ENCODE measurements at regions not wholly inside any gene's neighbourhood (a gene's known extent, or its start where the extent isn't known, plus 50 kb on each side); places are given as distances from the start of the nearest gene placed in this dataset.

DNA sequence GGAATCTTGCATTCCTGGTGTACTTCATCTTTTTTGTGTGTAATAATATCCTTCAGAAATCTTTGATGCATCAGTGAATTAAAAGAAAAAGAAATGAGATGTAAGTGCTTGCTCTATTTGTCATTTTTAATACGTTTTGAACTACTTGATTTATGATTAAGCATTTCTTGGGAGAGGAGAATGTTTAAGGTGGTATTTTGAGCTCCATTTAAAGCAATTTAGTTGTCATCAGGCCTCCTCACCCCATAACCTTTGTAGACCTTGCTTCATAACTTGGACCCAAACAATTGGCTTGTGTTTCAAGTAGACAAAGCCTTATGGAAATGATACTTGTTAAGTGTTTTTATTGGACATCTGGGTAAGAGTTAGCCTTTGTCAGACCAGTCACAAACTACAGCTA lies 87.1 kb upstream of the VEPH1 start:
- TF ChIP-seq, protein P1, sequence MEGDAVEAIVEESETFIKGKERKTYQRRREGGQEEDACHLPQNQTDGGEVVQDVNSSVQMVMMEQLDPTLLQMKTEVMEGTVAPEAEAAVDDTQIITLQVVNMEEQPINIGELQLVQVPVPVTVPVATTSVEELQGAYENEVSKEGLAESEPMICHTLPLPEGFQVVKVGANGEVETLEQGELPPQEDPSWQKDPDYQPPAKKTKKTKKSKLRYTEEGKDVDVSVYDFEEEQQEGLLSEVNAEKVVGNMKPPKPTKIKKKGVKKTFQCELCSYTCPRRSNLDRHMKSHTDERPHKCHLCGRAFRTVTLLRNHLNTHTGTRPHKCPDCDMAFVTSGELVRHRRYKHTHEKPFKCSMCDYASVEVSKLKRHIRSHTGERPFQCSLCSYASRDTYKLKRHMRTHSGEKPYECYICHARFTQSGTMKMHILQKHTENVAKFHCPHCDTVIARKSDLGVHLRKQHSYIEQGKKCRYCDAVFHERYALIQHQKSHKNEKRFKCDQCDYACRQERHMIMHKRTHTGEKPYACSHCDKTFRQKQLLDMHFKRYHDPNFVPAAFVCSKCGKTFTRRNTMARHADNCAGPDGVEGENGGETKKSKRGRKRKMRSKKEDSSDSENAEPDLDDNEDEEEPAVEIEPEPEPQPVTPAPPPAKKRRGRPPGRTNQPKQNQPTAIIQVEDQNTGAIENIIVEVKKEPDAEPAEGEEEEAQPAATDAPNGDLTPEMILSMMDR (IDR thresholded peaks at IDR 0.05; ENCODE audit: control extremely low read depth in 1 of 3, insufficient read depth in 1 of 3, low read depth in 1 of 3, low read length in 3 of 3) = no peak
- TF ChIP-seq CREB1 (IDR thresholded peaks at IDR 0.05) = no peak
- TF ChIP-seq SIX5 (IDR thresholded peaks at IDR 0.05; ENCODE audit: low read depth, low read length) = no peak
- no peak for TF ChIP-seq ZNF274 (IDR thresholded peaks at IDR 0.05; ENCODE audit: borderline replicate concordance, extremely low read depth, low read length)
- no peak for TF ChIP-seq POLR2A (IDR thresholded peaks at IDR 0.05; ENCODE audit: control extremely low read depth in 1 of 2, low read depth in 2 of 2, low read length in 2 of 2)
- no peak for TF ChIP-seq MAFK (IDR thresholded peaks at IDR 0.05; ENCODE audit: low read depth, low read length)
- no peak for TF ChIP-seq JUND (IDR thresholded peaks at IDR 0.05; ENCODE audit: low read length)
- no peak for TF ChIP-seq YY1 (IDR thresholded peaks at IDR 0.05; ENCODE audit: low read depth, low read length)
- TF ChIP-seq, protein P2, sequence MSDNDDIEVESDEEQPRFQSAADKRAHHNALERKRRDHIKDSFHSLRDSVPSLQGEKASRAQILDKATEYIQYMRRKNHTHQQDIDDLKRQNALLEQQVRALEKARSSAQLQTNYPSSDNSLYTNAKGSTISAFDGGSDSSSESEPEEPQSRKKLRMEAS (IDR thresholded peaks at IDR 0.05) = no peak
- TF ChIP-seq POLR2AphosphoS5 (IDR thresholded peaks at IDR 0.05; ENCODE audit: low read depth, low read length) = no peak
